C4-2B (cell line): ENCODE measurements at regions not wholly inside any gene's neighbourhood (a gene's known extent, or its start where the extent isn't known, plus 50 kb on each side); places are given as distances from the start of the nearest gene placed in this dataset.
"Not testable (repeated sequence)": the region's sequence is repeated elsewhere in the genome, so short reads cannot be mapped to it uniquely, and the experiment has no call there.

Experiments used
- H3K27ac ChIP-seq: fragments of 450-650 bp; 2 replicates; pipeline ENCODE4 v1.5.1; 2017
- CTCF ChIP-seq: fragments of 450-650 bp; conservative IDR thresholded peaks from 2 replicates; pipeline ENCODE4 v1.5.1; 2017; ENCODE audit warnings: mild to moderate bottlenecking
- ZFX ChIP-seq: fragments of 450-650 bp; IDR thresholded peaks from 2 replicates; pipeline ENCODE4 v1.6.1; 2017

GRCh38 chr9:7318920-7319319 is 480.7 kb downstream of the DMAC1 start:
- TF ChIP-seq CTCF (no peak), ZFX (no peak)
- H3K27ac ChIP-seq, result no peak overlapping the region

GRCh38 chr9:7316967-7317366 is 482.6 kb downstream of the DMAC1 start:
- no peak overlapping the region for H3K27ac ChIP-seq
- no peak for TF ChIP-seq CTCF

- no peak for TF ChIP-seq CTCF
- no peak for TF ChIP-seq ZFX
- H3K27ac ChIP-seq, result no peak overlapping the region
Observed at GRCh38 chr9:7316166-7316795, 483.3 kb downstream of the DMAC1 start.

GRCh38 chr9:7315746-7316145 is 483.8 kb downstream of the DMAC1 start:
- H3K27ac ChIP-seq, result no peak overlapping the region
- TF ChIP-seq ZFX (no peak), CTCF (no peak)

GRCh38 chr9:7315116-7315515 is 484.5 kb downstream of the DMAC1 start:
- TF ChIP-seq ZFX (no peak), CTCF (no peak)
- H3K27ac ChIP-seq, result no peak overlapping the region

GRCh38 chr9:7313389-7313788 is 486.2 kb downstream of the DMAC1 start:
- TF ChIP-seq ZFX, result no peak
- no peak for TF ChIP-seq CTCF
- H3K27ac ChIP-seq, result no peak overlapping the region

GRCh38 chr9:7309051-7309450 is 490.5 kb downstream of the DMAC1 start:
- not testable (repeated sequence) for H3K27ac ChIP-seq

- H3K27ac ChIP-seq, result no peak overlapping the region
- no peak for TF ChIP-seq ZFX
- TF ChIP-seq CTCF, result no peak
Observed at GRCh38 chr9:7305677-7306076, 493.9 kb downstream of the DMAC1 start.
